ENCODE measurements at regions not wholly inside any gene's neighbourhood (a gene's known extent, or its start where the extent isn't known, plus 50 kb on each side); places are given as distances from the start of the nearest gene placed in this dataset.

GRCh38 chr4:184528713-184529112 is 54.4 kb upstream of the IRF2 start (continued):
- TF ChIP-seq CBX8 (IDR thresholded peaks at IDR 0.05; ENCODE audit: borderline replicate concordance, low read depth, low read length) (no peak), BACH1 (IDR thresholded peaks at IDR 0.05; ENCODE audit: low read length) (no peak), CBX5 (IDR thresholded peaks at IDR 0.05; ENCODE audit: low read depth, low read length) (no peak)
